IMR-90 (cell line): ENCODE measurements at regions not wholly inside any gene's neighbourhood (a gene's known extent, or its start where the extent isn't known, plus 50 kb on each side); places are given as distances from the start of the nearest gene placed in this dataset.

Experiments used
- ATAC-seq: fragments of 200-7000 bp; cut with Tn5 transposase; 2 replicates; pipeline ENCODE4 v1.9.1; 2020; ENCODE audit warnings: low read depth, mild to moderate bottlenecking, moderate library complexity
- BruUV-seq: library from RNA; stranded (reverse); fragments of 400-500 nt; replicated peaks from 2 replicates; lab custom pipeline; 2021; lab: Mats Ljungman, UMichigan
- CTCF ChIA-PET: fragments of 300-600 bp; formaldehyde crosslinking; extraction: SDS; loops from one replicate; lab custom pipeline; 2021; ENCODE audit warnings: antibody characterized with exemption; lab: Yijun Ruan, JAX
- POLR2A ChIA-PET: fragments of 300-600 bp; sonication (Branson Sonifier 250); formaldehyde crosslinking; loops from one replicate; lab custom pipeline; 2022; ENCODE audit warnings: antibody characterized with exemption; ENCODE audit not compliant: unreplicated experiment; lab: Charles Lee
- DNase-seq: peaks from one replicate; pipeline ENCODE4 v3.0.0; 2013
- H2AFZ ChIP-seq: replicated peaks from 2 replicates; pipeline ENCODE3; 2013; ENCODE audit warnings: low read length, mild to moderate bottlenecking; ENCODE audit not compliant: poor library complexity
- H2AK5ac ChIP-seq: 2 replicates; pipeline ENCODE4 v1.6.1; 2013; ENCODE audit warnings: low read depth, low read length, inconsistent platforms
- H2AK9ac ChIP-seq: replicated peaks from 2 replicates; pipeline ENCODE3; 2013; ENCODE audit warnings: mild to moderate bottlenecking, low read depth, low read length, moderate library complexity; ENCODE audit not compliant: poor library complexity
- H2BK120ac ChIP-seq: 2 replicates; pipeline ENCODE4 v1.6.1; 2013; ENCODE audit warnings: low read depth, low read length, inconsistent platforms
- H2BK15ac ChIP-seq: 3 replicates; pipeline ENCODE4 v1.6.1; 2013; ENCODE audit warnings: low read depth, low read length, inconsistent platforms
- H2BK20ac ChIP-seq: 2 replicates; pipeline ENCODE4 v1.6.1; 2013; ENCODE audit warnings: low read depth, mild to moderate bottlenecking, inconsistent platforms, low read length, moderate library complexity
- H2BK5ac ChIP-seq: 2 replicates; pipeline ENCODE4 v1.6.1; 2013; ENCODE audit warnings: mild to moderate bottlenecking, low read depth, low read length, inconsistent platforms; ENCODE audit not compliant: poor library complexity, severe bottlenecking
- H3K14ac ChIP-seq: replicated peaks from 2 replicates; pipeline ENCODE4 v1.6.1; 2013; ENCODE audit warnings: low read depth, low read length, inconsistent platforms
- H3K18ac ChIP-seq: 2 replicates; pipeline ENCODE4 v1.6.1; 2013; ENCODE audit warnings: low read depth, low read length, control low read depth
- H3K23ac ChIP-seq: 2 replicates; pipeline ENCODE4 v1.6.1; 2013; ENCODE audit warnings: low read depth, low read length, inconsistent platforms
- H3K27ac ChIP-seq: 2 replicates; pipeline ENCODE4 v1.5.1; 2013; ENCODE audit warnings: mild to moderate bottlenecking, control low read depth, low read length; ENCODE audit not compliant: insufficient read depth
- H3K27me3 ChIP-seq: 2 replicates; pipeline ENCODE4 v1.6.1; 2013; ENCODE audit warnings: low read length; ENCODE audit not compliant: control insufficient read depth, insufficient read depth
- H3K36me3 ChIP-seq: 2 replicates; pipeline ENCODE4 v1.6.1; 2013; ENCODE audit warnings: low read length, mixed read lengths; ENCODE audit not compliant: control insufficient read depth, insufficient read depth
- H3K4ac ChIP-seq: 2 replicates; pipeline ENCODE4 v1.6.1; 2013; ENCODE audit warnings: low read depth, low read length, inconsistent platforms
- H3K4me1 ChIP-seq: 2 replicates; pipeline ENCODE4 v1.6.1; 2013; ENCODE audit warnings: low read length, mixed read lengths; ENCODE audit not compliant: control insufficient read depth, insufficient read depth
- H3K4me2 ChIP-seq: 2 replicates; pipeline ENCODE4 v1.6.1; 2013; ENCODE audit warnings: low read depth, mild to moderate bottlenecking, control low read depth, low read length, moderate library complexity
- H3K4me3 ChIP-seq: 2 replicates; pipeline ENCODE4 v1.5.1; 2013; ENCODE audit warnings: low read depth, mild to moderate bottlenecking, control low read depth, low read length, moderate library complexity; ENCODE audit not compliant: insufficient read depth
- H3K56ac ChIP-seq: 2 replicates; pipeline ENCODE4 v1.6.1; 2013; ENCODE audit warnings: low read length, inconsistent platforms; ENCODE audit not compliant: insufficient read depth; ENCODE audit errors: extremely low read depth
- H3K79me1 ChIP-seq, 2 experiments: 2 replicates each; pipeline ENCODE4 v1.6.1; 2013; ENCODE audit warnings: low read length in 2 of 2, inconsistent platforms in 1 of 2, low read depth in 1 of 2
- H3K9ac ChIP-seq: 2 replicates; pipeline ENCODE4 v1.6.1; 2013; ENCODE audit warnings: low read depth, low read length, control low read depth
- H3K9me1 ChIP-seq: 2 replicates; pipeline ENCODE4 v1.6.1; 2013; ENCODE audit warnings: low read length, inconsistent platforms; ENCODE audit not compliant: insufficient read depth
- H3K9me3 ChIP-seq: 2 replicates; pipeline ENCODE4 v1.6.1; 2013; ENCODE audit warnings: low read length; ENCODE audit not compliant: control insufficient read depth, insufficient read depth
- H4K20me1 ChIP-seq: 2 replicates; pipeline ENCODE4 v1.6.1; 2013; ENCODE audit warnings: low read length, inconsistent platforms; ENCODE audit not compliant: insufficient read depth
- H4K5ac ChIP-seq: 2 replicates; pipeline ENCODE4 v1.6.1; 2013; ENCODE audit warnings: mild to moderate bottlenecking, low read depth, low read length, control low read depth
- H4K8ac ChIP-seq, 2 experiments: 2 replicates each; pipeline ENCODE4 v1.6.1; 2013; ENCODE audit warnings: low read depth in 2 of 2, low read length in 2 of 2, control low read depth in 1 of 2, inconsistent platforms in 1 of 2
- H4K91ac ChIP-seq: 2 replicates; pipeline ENCODE4 v1.6.1; 2013; ENCODE audit warnings: low read depth, low read length, inconsistent platforms; ENCODE audit not compliant: insufficient read depth
- BHLHE40 ChIP-seq: fragments of 150-350 bp; IDR thresholded peaks from 2 replicates; pipeline ENCODE4 v1.6.1; 2016; ENCODE audit warnings: mild to moderate bottlenecking, low read depth, low read length
- CHD1 ChIP-seq: IDR thresholded peaks from 2 replicates; pipeline ENCODE4 v1.6.1; 2012; ENCODE audit warnings: low read depth, low read length, improper control_type of control experiment
- ELK1 ChIP-seq: fragments of 150-350 bp; IDR thresholded peaks from 2 replicates; pipeline ENCODE4 v1.6.1; 2016; ENCODE audit warnings: low read depth, mild to moderate bottlenecking, low read length, moderate library complexity, borderline replicate concordance
- MXI1 ChIP-seq: IDR thresholded peaks from 2 replicates; pipeline ENCODE4 v1.6.1; 2012; ENCODE audit warnings: low read depth, mild to moderate bottlenecking, low read length, moderate library complexity, borderline replicate concordance
- NFE2L2 ChIP-seq: fragments of 150-350 bp; IDR thresholded peaks from 2 replicates; pipeline ENCODE4 v1.6.1; 2016; ENCODE audit warnings: low read depth, mild to moderate bottlenecking, low read length
- POLR2A ChIP-seq: IDR thresholded peaks from 2 replicates; pipeline ENCODE4 v1.6.1; 2012; ENCODE audit warnings: mild to moderate bottlenecking, low read depth, low read length
- RAD21 ChIP-seq: IDR thresholded peaks from 2 replicates; pipeline ENCODE4 v1.6.1; 2012; ENCODE audit warnings: low read length, improper control_type of control experiment
- RCOR1 ChIP-seq: IDR thresholded peaks from 2 replicates; pipeline ENCODE4 v1.6.1; 2012; ENCODE audit warnings: mild to moderate bottlenecking, low read length, improper control_type of control experiment; ENCODE audit not compliant: insufficient replicate concordance
- SMC3 ChIP-seq: fragments of 150-350 bp; IDR thresholded peaks from 2 replicates; pipeline ENCODE4 v1.6.1; 2016; ENCODE audit warnings: low read depth, mild to moderate bottlenecking, antibody characterized with exemption, low read length, moderate library complexity
- WGBS, 2 experiments: methylation state at CpG; one replicate each; pipeline versions ENCODE4 v1.1.5 to v1.1.7; 2013; ENCODE audit warnings: missing lambda C conversion rate in 2 of 2; ENCODE audit not compliant: insufficient read length in 1 of 2; ENCODE audit errors: extremely low coverage in 2 of 2; 5-methylcytosine and 5-hydroxymethylcytosine counted together
- dilution Hi-C: fragments of 300-500 bp; cut with HindIII; formaldehyde crosslinking; loops from one replicate; pipeline ENCODE4 v1.14.3; 2018; ENCODE audit warnings: low sequenced_read_pairs; ENCODE audit not compliant: unreplicated experiment
- in situ Hi-C: fragments of 300-500 bp; cut with MboI; formaldehyde crosslinking; loops from 3 replicates; pipeline ENCODE4 v1.14.3; 2019; ENCODE audit warnings: low sequenced_read_pairs, inconsistent platforms, mixed read lengths
- intact Hi-C: fragments of 100-400 bp; cut with micrococcal nuclease; formaldehyde crosslinking; loops from 2 replicates; pipeline ENCODE4 v1.10.0; 2022
- TF ChIP-seq, protein P1 (sequence below): conservative IDR thresholded peaks from 2 replicates; pipeline ENCODE4 v1.5.1; 2012; ENCODE audit warnings: mild to moderate bottlenecking, low read depth, low read length, improper control_type of control experiment
- TF ChIP-seq, protein P2 (sequence below): fragments of 150-350 bp; IDR thresholded peaks from 2 replicates; pipeline ENCODE4 v1.6.1; 2017; ENCODE audit warnings: mild to moderate bottlenecking, antibody characterized with exemption, low read length, low read depth

GRCh38 chr5:164504141-164504772 lies 998.8 kb downstream of the MAT2B start:
- no peak overlapping the region for H3K27ac ChIP-seq
- H2AFZ ChIP-seq: no peak overlapping the region
- no peak overlapping the region for H4K91ac ChIP-seq
- H3K79me1 ChIP-seq: no peaks in the 10 kb centered on the region
- no peak overlapping the region for H2AK5ac ChIP-seq
- H3K23ac ChIP-seq: no peak overlapping the region
- H3K36me3 ChIP-seq: no peaks in the 10 kb centered on the region
- no peaks in the 10 kb centered on the region for H3K27me3 ChIP-seq
- POLR2A ChIA-PET: no interaction called here
- 0 out of 4 replicates have a peak overlapping the region, but pooled peaks of 1 of the 2 experiments have one; percentile 18 for H4K8ac ChIP-seq
- H4K5ac ChIP-seq: no peak overlapping the region
- no peak overlapping the region for H3K14ac ChIP-seq
- TF ChIP-seq RCOR1: no peak
- TF ChIP-seq, protein P1, sequence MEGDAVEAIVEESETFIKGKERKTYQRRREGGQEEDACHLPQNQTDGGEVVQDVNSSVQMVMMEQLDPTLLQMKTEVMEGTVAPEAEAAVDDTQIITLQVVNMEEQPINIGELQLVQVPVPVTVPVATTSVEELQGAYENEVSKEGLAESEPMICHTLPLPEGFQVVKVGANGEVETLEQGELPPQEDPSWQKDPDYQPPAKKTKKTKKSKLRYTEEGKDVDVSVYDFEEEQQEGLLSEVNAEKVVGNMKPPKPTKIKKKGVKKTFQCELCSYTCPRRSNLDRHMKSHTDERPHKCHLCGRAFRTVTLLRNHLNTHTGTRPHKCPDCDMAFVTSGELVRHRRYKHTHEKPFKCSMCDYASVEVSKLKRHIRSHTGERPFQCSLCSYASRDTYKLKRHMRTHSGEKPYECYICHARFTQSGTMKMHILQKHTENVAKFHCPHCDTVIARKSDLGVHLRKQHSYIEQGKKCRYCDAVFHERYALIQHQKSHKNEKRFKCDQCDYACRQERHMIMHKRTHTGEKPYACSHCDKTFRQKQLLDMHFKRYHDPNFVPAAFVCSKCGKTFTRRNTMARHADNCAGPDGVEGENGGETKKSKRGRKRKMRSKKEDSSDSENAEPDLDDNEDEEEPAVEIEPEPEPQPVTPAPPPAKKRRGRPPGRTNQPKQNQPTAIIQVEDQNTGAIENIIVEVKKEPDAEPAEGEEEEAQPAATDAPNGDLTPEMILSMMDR: peak; percentile 93
- TF ChIP-seq, protein P2, sequence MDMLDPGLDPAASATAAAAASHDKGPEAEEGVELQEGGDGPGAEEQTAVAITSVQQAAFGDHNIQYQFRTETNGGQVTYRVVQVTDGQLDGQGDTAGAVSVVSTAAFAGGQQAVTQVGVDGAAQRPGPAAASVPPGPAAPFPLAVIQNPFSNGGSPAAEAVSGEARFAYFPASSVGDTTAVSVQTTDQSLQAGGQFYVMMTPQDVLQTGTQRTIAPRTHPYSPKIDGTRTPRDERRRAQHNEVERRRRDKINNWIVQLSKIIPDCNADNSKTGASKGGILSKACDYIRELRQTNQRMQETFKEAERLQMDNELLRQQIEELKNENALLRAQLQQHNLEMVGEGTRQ: no peak
- TF ChIP-seq ELK1: no peak
- TF ChIP-seq CHD1: no peak
- no peak for TF ChIP-seq MXI1
- TF ChIP-seq BHLHE40: no peak
- no peak for TF ChIP-seq NFE2L2
- peak; percentile 93 for TF ChIP-seq SMC3
- peak; percentile 94 for TF ChIP-seq RAD21
- TF ChIP-seq POLR2A: no peak
- intact Hi-C loops: loop anchor here (1.0 to 10.0 kb wide), 8 partner anchors 169 to 1113 kb away; no protein-coding TSS in a partner anchor
- CTCF ChIA-PET: interaction anchor here (0.6 to 2.0 kb wide), 20 partner anchors 13 to 940 kb away, joined by 3 to 15 read pairs (median 4); no protein-coding TSS in a partner anchor
- dilution Hi-C loops: no loop called here
- H3K9ac ChIP-seq: peak overlapping the region; percentile 46; the same call in 1 of the 2 replicates
- H2BK20ac ChIP-seq: peak overlapping the region; percentile 63; the same call in 1 of the 2 replicates
- H2AK9ac ChIP-seq: no peak overlapping the region
- no peak overlapping the region for H2BK5ac ChIP-seq
- peak overlapping the region; percentile 48 for H2BK120ac ChIP-seq
- no peak overlapping the region for H2BK15ac ChIP-seq
- no peak overlapping the region for H3K4ac ChIP-seq
- H3K4me3 ChIP-seq: no peak overlapping the region
- no peaks in the 10 kb centered on the region for H3K4me1 ChIP-seq
- ATAC-seq (peak; percentile 89), DNase-seq (peak; percentile 69)
- peak overlapping the region; percentile 34; the same call in 1 of the 2 replicates for H3K4me2 ChIP-seq
- no TSS peak for BruUV-seq
- H3K18ac ChIP-seq: no peak overlapping the region
- in situ Hi-C loops: loop anchor here (5.0 to 10.0 kb wide), 3 partner anchors 489 to 937 kb away; no protein-coding TSS in a partner anchor
- no peaks in the 10 kb centered on the region for H3K9me1 ChIP-seq
- 0% methylated on average over 1 of the region's 7 CpGs; no CpG with 5 or more reads in 1 of the 2 experiments for WGBS, 2 experiments
- no peaks in the 10 kb centered on the region for H4K20me1 ChIP-seq
- no peak overlapping the region for H3K56ac ChIP-seq
- H3K9me3 ChIP-seq: no peaks in the 10 kb centered on the region
